ENCODE measurements at regions not wholly inside any gene's neighbourhood (a gene's known extent, or its start where the extent isn't known, plus 50 kb on each side); places are given as distances from the start of the nearest gene placed in this dataset.

DNA sequence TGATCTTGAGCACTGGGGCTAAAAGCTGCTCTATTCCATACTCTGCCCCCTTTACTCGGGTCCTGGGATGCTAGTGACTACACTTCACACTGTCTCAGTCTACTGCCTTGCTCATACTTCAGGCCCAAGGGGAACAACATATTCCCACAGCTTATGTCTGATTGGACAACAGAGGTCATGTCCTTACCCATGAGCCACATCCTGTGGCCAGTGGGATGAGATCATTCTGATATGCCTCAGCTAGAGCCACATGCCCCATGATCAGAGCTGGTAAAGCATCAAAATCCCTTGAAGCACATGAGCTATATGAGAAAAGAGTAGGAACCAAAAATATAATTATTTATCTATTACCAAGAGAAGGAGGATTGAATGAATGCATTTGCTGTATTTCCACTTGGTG lies 290.1 kb upstream of the TSHZ3 start:
- no peaks in the 10 kb centered on the region for H3K79me2 ChIP-seq (ENCODE audit: insufficient read depth, low read length)
- no peak overlapping the region for H2AFZ ChIP-seq (ENCODE audit: low read length)
- H3K4me3 ChIP-seq (replicated peaks in 1 of 3; ENCODE audit: insufficient read depth in 1 of 3, low read depth in 2 of 3, low read length in 3 of 3) = no peak overlapping the region
- H3K27me3 ChIP-seq (ENCODE audit: control insufficient read depth in 1 of 2, insufficient read depth in 2 of 2, low read length in 2 of 2) = no peaks in the 10 kb centered on the region
- POLR2A ChIA-PET = no interaction called here
- 0% methylated on average over 1 of the region's 1 CpG for WGBS (ENCODE audit: low lambda C conversion rate)
- H4K20me1 ChIP-seq (ENCODE audit: insufficient read depth, low read length) = no peaks in the 10 kb centered on the region
- DNase-seq (ENCODE audit: low spot score) (no peak), ATAC-seq (no peak), FAIRE-seq (no peak)
- no peak overlapping the region for H3K27ac ChIP-seq (ENCODE audit: extremely low read length, insufficient read depth, low read length)
- H3K9ac ChIP-seq (ENCODE audit: insufficient read depth, low read depth, low read length) = no peak overlapping the region
- no TSS peak for BruUV-seq (replicated peaks)
- intact Hi-C loops (cut with micrococcal nuclease; ENCODE audit: unreplicated experiment) (no loop called here), in situ Hi-C loops (cut with HindIII; ENCODE audit: extremely low pct_ligation_motif_present, low pct_unique_long_range_greater_than_20kb) (no loop called here)
- H3K4me2 ChIP-seq (ENCODE audit: low read depth, low read length) = no peak overlapping the region
- H3K9me3 ChIP-seq (ENCODE audit: low read length) = peaks cover 73% of the 10 kb centered on the region
- H3K4me1 ChIP-seq (ENCODE audit: insufficient read depth, low read length) = no peaks in the 10 kb centered on the region
- CTCF ChIA-PET (ENCODE audit: low intra/inter-chr PET ratio, low total read pairs) = no interaction called here
- no peaks in the 10 kb centered on the region for H3K36me3 ChIP-seq (replicated peaks in 1 of 2; ENCODE audit: control insufficient read depth in 1 of 2, insufficient read depth in 2 of 2, low read length in 2 of 2)
- TF ChIP-seq NR3C1 (CRISPR knock-in tag; IDR thresholded peaks at IDR 0.05) (no peak), ZNF607 (CRISPR knock-in tag; IDR thresholded peaks at IDR 0.05; ENCODE audit: borderline replicate concordance) (no peak), KAT2B (IDR thresholded peaks at IDR 0.05; ENCODE audit: borderline replicate concordance, low read depth, low read length) (no peak), HMG20B (CRISPR knock-in tag; conservative IDR thresholded peaks at IDR 0.05) (no peak), TOPORS (CRISPR knock-in tag; IDR thresholded peaks at IDR 0.05) (no peak), KDM2A (CRISPR knock-in tag; IDR thresholded peaks at IDR 0.05; ENCODE audit: borderline replicate concordance, low read depth) (no peak), NFE2L2 (IDR thresholded peaks at IDR 0.05; ENCODE audit: low read length) (no peak), ZNF782 (CRISPR knock-in tag; IDR thresholded peaks at IDR 0.05; ENCODE audit: borderline replicate concordance) (no peak), ZNF816 (CRISPR knock-in tag; IDR thresholded peaks at IDR 0.05; ENCODE audit: borderline replicate concordance) (no peak), SETDB1 (CRISPR knock-in tag; IDR thresholded peaks at IDR 0.05; ENCODE audit: borderline replicate concordance) (no peak)
- TF ChIP-seq, protein P1, sequence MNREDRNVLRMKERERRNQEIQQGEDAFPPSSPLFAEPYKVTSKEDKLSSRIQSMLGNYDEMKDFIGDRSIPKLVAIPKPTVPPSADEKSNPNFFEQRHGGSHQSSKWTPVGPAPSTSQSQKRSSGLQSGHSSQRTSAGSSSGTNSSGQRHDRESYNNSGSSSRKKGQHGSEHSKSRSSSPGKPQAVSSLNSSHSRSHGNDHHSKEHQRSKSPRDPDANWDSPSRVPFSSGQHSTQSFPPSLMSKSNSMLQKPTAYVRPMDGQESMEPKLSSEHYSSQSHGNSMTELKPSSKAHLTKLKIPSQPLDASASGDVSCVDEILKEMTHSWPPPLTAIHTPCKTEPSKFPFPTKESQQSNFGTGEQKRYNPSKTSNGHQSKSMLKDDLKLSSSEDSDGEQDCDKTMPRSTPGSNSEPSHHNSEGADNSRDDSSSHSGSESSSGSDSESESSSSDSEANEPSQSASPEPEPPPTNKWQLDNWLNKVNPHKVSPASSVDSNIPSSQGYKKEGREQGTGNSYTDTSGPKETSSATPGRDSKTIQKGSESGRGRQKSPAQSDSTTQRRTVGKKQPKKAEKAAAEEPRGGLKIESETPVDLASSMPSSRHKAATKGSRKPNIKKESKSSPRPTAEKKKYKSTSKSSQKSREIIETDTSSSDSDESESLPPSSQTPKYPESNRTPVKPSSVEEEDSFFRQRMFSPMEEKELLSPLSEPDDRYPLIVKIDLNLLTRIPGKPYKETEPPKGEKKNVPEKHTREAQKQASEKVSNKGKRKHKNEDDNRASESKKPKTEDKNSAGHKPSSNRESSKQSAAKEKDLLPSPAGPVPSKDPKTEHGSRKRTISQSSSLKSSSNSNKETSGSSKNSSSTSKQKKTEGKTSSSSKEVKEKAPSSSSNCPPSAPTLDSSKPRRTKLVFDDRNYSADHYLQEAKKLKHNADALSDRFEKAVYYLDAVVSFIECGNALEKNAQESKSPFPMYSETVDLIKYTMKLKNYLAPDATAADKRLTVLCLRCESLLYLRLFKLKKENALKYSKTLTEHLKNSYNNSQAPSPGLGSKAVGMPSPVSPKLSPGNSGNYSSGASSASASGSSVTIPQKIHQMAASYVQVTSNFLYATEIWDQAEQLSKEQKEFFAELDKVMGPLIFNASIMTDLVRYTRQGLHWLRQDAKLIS (CRISPR knock-in tag; IDR thresholded peaks at IDR 0.05) = no peak
- TF ChIP-seq, protein P2, sequence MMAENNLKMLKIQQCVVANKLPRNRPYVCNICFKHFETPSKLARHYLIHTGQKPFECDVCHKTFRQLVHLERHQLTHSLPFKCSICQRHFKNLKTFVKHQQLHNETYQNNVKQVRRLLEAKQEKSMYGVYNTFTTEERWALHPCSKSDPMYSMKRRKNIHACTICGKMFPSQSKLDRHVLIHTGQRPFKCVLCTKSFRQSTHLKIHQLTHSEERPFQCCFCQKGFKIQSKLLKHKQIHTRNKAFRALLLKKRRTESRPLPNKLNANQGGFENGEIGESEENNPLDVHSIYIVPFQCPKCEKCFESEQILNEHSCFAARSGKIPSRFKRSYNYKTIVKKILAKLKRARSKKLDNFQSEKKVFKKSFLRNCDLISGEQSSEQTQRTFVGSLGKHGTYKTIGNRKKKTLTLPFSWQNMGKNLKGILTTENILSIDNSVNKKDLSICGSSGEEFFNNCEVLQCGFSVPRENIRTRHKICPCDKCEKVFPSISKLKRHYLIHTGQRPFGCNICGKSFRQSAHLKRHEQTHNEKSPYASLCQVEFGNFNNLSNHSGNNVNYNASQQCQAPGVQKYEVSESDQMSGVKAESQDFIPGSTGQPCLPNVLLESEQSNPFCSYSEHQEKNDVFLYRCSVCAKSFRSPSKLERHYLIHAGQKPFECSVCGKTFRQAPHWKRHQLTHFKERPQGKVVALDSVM (CRISPR knock-in tag; IDR thresholded peaks at IDR 0.05) = no peak
- TF ChIP-seq, protein P3, sequence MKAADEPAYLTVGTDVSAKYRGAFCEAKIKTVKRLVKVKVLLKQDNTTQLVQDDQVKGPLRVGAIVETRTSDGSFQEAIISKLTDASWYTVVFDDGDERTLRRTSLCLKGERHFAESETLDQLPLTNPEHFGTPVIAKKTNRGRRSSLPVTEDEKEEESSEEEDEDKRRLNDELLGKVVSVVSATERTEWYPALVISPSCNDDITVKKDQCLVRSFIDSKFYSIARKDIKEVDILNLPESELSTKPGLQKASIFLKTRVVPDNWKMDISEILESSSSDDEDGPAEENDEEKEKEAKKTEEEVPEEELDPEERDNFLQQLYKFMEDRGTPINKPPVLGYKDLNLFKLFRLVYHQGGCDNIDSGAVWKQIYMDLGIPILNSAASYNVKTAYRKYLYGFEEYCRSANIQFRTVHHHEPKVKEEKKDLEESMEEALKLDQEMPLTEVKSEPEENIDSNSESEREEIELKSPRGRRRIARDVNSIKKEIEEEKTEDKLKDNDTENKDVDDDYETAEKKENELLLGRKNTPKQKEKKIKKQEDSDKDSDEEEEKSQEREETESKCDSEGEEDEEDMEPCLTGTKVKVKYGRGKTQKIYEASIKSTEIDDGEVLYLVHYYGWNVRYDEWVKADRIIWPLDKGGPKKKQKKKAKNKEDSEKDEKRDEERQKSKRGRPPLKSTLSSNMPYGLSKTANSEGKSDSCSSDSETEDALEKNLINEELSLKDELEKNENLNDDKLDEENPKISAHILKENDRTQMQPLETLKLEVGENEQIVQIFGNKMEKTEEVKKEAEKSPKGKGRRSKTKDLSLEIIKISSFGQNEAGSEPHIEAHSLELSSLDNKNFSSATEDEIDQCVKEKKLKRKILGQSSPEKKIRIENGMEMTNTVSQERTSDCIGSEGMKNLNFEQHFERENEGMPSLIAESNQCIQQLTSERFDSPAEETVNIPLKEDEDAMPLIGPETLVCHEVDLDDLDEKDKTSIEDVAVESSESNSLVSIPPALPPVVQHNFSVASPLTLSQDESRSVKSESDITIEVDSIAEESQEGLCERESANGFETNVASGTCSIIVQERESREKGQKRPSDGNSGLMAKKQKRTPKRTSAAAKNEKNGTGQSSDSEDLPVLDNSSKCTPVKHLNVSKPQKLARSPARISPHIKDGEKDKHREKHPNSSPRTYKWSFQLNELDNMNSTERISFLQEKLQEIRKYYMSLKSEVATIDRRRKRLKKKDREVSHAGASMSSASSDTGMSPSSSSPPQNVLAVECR (CRISPR knock-in tag; IDR thresholded peaks at IDR 0.05; ENCODE audit: borderline replicate concordance) = no peak

All from HepG2 (cell line).